ENCODE measurements at regions not wholly inside any gene's neighbourhood (a gene's known extent, or its start where the extent isn't known, plus 50 kb on each side); places are given as distances from the start of the nearest gene placed in this dataset.
A peak's percentile ranks its signal among the peaks of the same experiment; 100 is the strongest.

DNA sequence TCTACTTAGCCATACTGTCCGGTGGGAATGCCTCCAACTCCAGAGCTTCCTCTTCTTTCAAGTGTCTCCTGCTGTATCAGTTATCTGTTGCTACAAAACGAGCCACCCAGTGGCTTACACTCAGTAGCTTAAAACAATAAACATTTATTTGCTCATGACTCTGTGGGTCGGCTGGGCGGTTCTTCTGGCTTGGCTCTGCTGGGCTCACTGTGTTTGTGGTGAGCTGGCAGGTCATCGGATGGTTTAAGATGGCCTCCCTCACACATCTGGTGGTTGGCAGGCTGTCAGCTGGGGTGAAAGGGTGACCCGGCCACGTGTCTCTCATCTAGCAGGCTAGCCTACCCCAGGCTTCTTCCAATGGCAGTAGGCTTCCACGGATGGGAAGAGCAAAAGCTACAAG, 122.4 kb upstream of the SLC1A4 start:
- no peak for ATAC-seq (ENCODE audit: low read depth)
- Mint-ChIP-seq H3K4me1 (peaks cover 6% of the 10 kb centered on the region), H3K9me3 (no peaks in the 10 kb centered on the region), H3K27ac (no peak overlapping the region), H3K4me3 (peak overlapping the region; percentile 21), H3K36me3 (ENCODE audit: low read depth) (no peaks in the 10 kb centered on the region), H3K27me3 (no peaks in the 10 kb centered on the region)
- ChIA-PET CTCF (interaction anchor here (0.6 to 3.5 kb wide), 14 partner anchors 14 to 536 kb away, joined by 3 to 22 read pairs (median 5); partner anchors contain the start of gene AFTPH), POLR2A (interaction anchor here (0.6 to 2.3 kb wide), 6 partner anchors 115 to 280 kb away, joined by 3 to 17 read pairs (median 5); partner anchors contain the start of gene SERTAD2)
- TF ChIP-seq, protein P1, sequence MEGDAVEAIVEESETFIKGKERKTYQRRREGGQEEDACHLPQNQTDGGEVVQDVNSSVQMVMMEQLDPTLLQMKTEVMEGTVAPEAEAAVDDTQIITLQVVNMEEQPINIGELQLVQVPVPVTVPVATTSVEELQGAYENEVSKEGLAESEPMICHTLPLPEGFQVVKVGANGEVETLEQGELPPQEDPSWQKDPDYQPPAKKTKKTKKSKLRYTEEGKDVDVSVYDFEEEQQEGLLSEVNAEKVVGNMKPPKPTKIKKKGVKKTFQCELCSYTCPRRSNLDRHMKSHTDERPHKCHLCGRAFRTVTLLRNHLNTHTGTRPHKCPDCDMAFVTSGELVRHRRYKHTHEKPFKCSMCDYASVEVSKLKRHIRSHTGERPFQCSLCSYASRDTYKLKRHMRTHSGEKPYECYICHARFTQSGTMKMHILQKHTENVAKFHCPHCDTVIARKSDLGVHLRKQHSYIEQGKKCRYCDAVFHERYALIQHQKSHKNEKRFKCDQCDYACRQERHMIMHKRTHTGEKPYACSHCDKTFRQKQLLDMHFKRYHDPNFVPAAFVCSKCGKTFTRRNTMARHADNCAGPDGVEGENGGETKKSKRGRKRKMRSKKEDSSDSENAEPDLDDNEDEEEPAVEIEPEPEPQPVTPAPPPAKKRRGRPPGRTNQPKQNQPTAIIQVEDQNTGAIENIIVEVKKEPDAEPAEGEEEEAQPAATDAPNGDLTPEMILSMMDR (IDR thresholded peaks at IDR 0.05), result no peak
- DNase-seq, result no peak
- intact Hi-C loops (cut with micrococcal nuclease), result no loop called here

DNA sequence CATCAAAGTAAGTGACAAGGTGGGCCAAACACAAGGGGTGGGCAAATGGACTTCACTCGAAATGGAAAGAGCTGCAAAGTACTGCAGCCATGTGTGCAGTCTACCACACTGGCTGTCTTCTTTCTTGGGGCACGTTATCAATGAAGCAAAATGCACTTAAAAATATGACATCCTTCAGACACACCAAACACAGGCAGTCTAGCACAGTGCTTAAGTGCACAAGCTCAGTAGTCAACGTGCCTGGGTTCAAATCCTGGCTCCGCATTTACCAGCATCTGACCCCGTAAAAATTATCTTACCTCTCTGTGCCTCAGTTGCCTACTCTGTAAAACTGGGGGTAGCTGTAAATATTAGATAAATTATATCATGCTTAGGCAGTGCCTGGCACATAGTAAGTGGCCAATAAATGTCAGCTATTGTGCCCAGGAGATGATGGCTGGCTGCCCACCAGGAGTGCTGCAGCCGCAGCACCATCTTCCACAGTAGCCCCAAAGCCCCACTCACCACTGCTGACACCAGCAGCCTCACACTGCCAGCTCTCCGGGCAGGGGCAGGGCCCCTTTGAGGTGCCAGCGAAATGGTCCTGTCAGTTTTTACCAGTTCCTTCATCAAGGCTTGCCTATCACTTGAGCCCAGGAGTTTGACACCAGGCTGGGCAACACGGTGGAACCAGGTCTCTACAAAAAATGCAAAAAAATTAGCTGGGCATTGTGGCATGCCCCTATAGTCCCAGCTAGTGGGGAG, 121.8 kb upstream of the SLC1A4 start:
- no peak for ATAC-seq (ENCODE audit: low read depth)
- H3K4me3 Mint-ChIP-seq, result no peak overlapping the region
- POLR2A ChIA-PET, result interaction anchor here (0.6 to 2.3 kb wide), 7 partner anchors 115 to 281 kb away, joined by 3 to 17 read pairs (median 4); partner anchors contain the start of gene SERTAD2

DNA sequence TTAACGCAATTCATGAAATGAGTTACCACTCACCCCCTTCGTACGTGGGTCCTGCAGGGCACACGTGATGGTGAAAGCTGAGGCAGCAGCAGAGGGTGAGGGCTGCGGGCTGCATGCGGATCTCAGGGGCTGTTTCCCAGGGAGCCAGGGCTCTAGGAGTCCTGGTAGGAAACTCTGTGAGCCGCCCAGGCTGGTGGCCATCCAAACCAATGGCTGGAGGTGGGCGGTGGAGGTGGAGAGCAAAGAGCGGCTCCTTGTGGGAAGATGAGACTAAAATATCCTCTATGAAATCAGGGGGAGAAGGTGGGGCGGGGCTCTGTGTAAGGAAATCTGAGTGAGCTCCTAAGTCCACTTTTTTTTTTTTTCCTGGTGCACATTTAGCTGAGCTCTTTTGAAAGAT, 120.1 kb upstream of the SLC1A4 start:
- Mint-ChIP-seq H3K4me3 (no peak overlapping the region), H3K36me3 (ENCODE audit: low read depth) (no peaks in the 10 kb centered on the region), H3K27ac (no peak overlapping the region), H3K9me3 (no peaks in the 10 kb centered on the region), H3K27me3 (no peaks in the 10 kb centered on the region), H3K4me1 (peaks cover 13% of the 10 kb centered on the region)
- no peak for ATAC-seq (ENCODE audit: low read depth)
- CTCF ChIA-PET, result interaction anchor here (1.8 to 3.5 kb wide), 3 partner anchors 216 to 282 kb away, joined by 4 to 22 read pairs (median 22); no protein-coding TSS in a partner anchor
- POLR2A ChIA-PET, result interaction anchor here (0.6 to 0.9 kb wide), 2 partner anchors 273 to 345 kb away, joined by 3 read pairs; partner anchors contain the start of gene AFTPH
- intact Hi-C loops (cut with micrococcal nuclease), result no loop called here
- DNase-seq, result no peak
- TF ChIP-seq, protein P1 (IDR thresholded peaks at IDR 0.05), result no peak

More for the DNA sequence above, 121.8 kb upstream of the SLC1A4 start:
- CTCF ChIA-PET, result interaction anchor here (0.6 to 3.5 kb wide), 16 partner anchors 15 to 536 kb away, joined by 3 to 22 read pairs (median 4); partner anchors contain the start of gene AFTPH
- H3K36me3 Mint-ChIP-seq (ENCODE audit: low read depth), result no peaks in the 10 kb centered on the region
- no peaks in the 10 kb centered on the region for H3K9me3 Mint-ChIP-seq
- no peaks in the 10 kb centered on the region for H3K27me3 Mint-ChIP-seq
- H3K27ac Mint-ChIP-seq, result no peak overlapping the region
- intact Hi-C loops (cut with micrococcal nuclease), result no loop called here
- TF ChIP-seq, protein P1 (IDR thresholded peaks at IDR 0.05), result no peak
- DNase-seq, result no peak
- peaks cover 6% of the 10 kb centered on the region for H3K4me1 Mint-ChIP-seq

DNA sequence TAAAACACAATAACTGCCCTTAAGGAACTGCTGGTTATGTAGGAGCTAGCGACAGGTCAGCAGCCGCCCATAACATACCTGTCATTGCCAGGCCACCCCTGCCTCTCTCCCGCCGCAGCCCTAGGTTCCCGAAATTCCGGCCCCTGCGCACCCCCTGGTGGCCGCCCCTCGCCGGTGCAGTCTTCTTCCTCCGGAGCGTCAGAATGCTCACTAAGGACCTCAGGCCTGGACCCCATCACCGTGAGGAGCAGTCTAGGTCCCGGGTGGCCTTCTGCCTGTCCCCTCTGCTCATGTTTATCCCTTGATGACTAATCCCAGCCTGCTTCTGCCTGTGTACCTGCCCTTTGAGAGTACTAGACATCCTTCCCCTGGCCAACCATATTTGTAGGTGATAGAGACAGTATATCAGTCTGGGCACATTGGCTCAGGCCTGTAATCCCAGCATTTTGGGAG, 115.7 kb upstream of the SLC1A4 start:
- H3K27me3 Mint-ChIP-seq, result no peaks in the 10 kb centered on the region
- H3K4me1 Mint-ChIP-seq, result peaks cover 8% of the 10 kb centered on the region
- no peaks in the 10 kb centered on the region for H3K9me3 Mint-ChIP-seq

More for the DNA sequence above, 115.7 kb upstream of the SLC1A4 start:
- POLR2A ChIA-PET, result interaction anchor here (0.6 to 1.8 kb wide), 5 partner anchors 122 to 350 kb away, joined by 3 to 8 read pairs (median 5); partner anchors contain the start of genes AFTPH and SERTAD2
- CTCF ChIA-PET, result interaction anchor here (0.9 to 1.7 kb wide), 13 partner anchors 160 to 543 kb away, joined by 3 to 9 read pairs (median 4); no protein-coding TSS in a partner anchor
- peak; percentile 99 for ATAC-seq (ENCODE audit: low read depth)
- peak; percentile 86 for DNase-seq
- Mint-ChIP-seq H3K4me3 (peak overlapping the region; percentile 52), H3K36me3 (ENCODE audit: low read depth) (no peaks in the 10 kb centered on the region), H3K27ac (no peak overlapping the region)
- TF ChIP-seq, protein P1 (IDR thresholded peaks at IDR 0.05), result peak; percentile 90
- intact Hi-C loops (cut with micrococcal nuclease), result loop anchor here (1.0 to 10.0 kb wide), 8 partner anchors 44 to 829 kb away; no protein-coding TSS in a partner anchor
